Activated T-cell treated with anti-CD3 and anti-CD28 coated beads for 24 hours (primary cell): ENCODE measurements at regions not wholly inside any gene's neighbourhood (a gene's known extent, or its start where the extent isn't known, plus 50 kb on each side); places are given as distances from the start of the nearest gene placed in this dataset.
"Not testable (repeated sequence)": the region's sequence is repeated elsewhere in the genome, so short reads cannot be mapped to it uniquely, and the experiment has no call there.

Experiments used
- DNase-seq: peaks from one replicate; pipeline ENCODE4 v3.0.0-alpha.2; 2020; ENCODE audit warnings: low read depth

- not testable (repeated sequence) for DNase-seq
Measured at GRCh38 chr9:41367301-41367700, 178.2 kb upstream of the ZNG1F start.

- DNase-seq = not testable (repeated sequence)
Measured at GRCh38 chr9:41361790-41362189, 172.7 kb upstream of the ZNG1F start.

- DNase-seq = not testable (repeated sequence)
Measured at GRCh38 chr9:41359116-41359515, 170.0 kb upstream of the ZNG1F start.

GRCh38 chr9:41358682-41359081 lies 169.6 kb upstream of the ZNG1F start:
- DNase-seq = peak; percentile 80

GRCh38 chr9:41357918-41358404 lies 168.8 kb upstream of the ZNG1F start:
- not testable (repeated sequence) for DNase-seq

- not testable (repeated sequence) for DNase-seq
Measured at GRCh38 chr9:41357350-41357748, 168.2 kb upstream of the ZNG1F start.

GRCh38 chr9:41356588-41357349 lies 167.7 kb upstream of the ZNG1F start:
- peak; percentile 83 for DNase-seq

- DNase-seq = not testable (repeated sequence)
Measured at GRCh38 chr9:41355712-41356450, 166.8 kb upstream of the ZNG1F start.

- DNase-seq = not testable (repeated sequence)
Measured at GRCh38 chr9:41354978-41355377, 165.9 kb upstream of the ZNG1F start.

GRCh38 chr9:41354060-41354934 lies 165.2 kb upstream of the ZNG1F start:
- DNase-seq = not testable (repeated sequence)

GRCh38 chr9:41353026-41353425 lies 163.9 kb upstream of the ZNG1F start:
- DNase-seq = not testable (repeated sequence)

- DNase-seq = not testable (repeated sequence)
Measured at GRCh38 chr9:41352390-41352789, 163.3 kb upstream of the ZNG1F start.

GRCh38 chr9:41347893-41348292 lies 158.8 kb upstream of the ZNG1F start:
- not testable (repeated sequence) for DNase-seq

GRCh38 chr9:41332562-41332961 lies 143.4 kb upstream of the ZNG1F start:
- not testable (repeated sequence) for DNase-seq

GRCh38 chr9:41321277-41321676 lies 132.2 kb upstream of the ZNG1F start:
- DNase-seq = not testable (repeated sequence)

GRCh38 chr9:41308953-41309352 lies 119.8 kb upstream of the ZNG1F start:
- not testable (repeated sequence) for DNase-seq

GRCh38 chr9:41285744-41286143 lies 96.6 kb upstream of the ZNG1F start:
- not testable (repeated sequence) for DNase-seq

- DNase-seq = not testable (repeated sequence)
Measured at GRCh38 chr9:41280299-41281238, 91.5 kb upstream of the ZNG1F start.

- not testable (repeated sequence) for DNase-seq
Measured at GRCh38 chr9:41279437-41279836, 90.3 kb upstream of the ZNG1F start.

- DNase-seq = not testable (repeated sequence)
Measured at GRCh38 chr9:41279033-41279432, 89.9 kb upstream of the ZNG1F start.
